ENCODE measurements at regions not wholly inside any gene's neighbourhood (a gene's known extent, or its start where the extent isn't known, plus 50 kb on each side); places are given as distances from the start of the nearest gene placed in this dataset.

DNA sequence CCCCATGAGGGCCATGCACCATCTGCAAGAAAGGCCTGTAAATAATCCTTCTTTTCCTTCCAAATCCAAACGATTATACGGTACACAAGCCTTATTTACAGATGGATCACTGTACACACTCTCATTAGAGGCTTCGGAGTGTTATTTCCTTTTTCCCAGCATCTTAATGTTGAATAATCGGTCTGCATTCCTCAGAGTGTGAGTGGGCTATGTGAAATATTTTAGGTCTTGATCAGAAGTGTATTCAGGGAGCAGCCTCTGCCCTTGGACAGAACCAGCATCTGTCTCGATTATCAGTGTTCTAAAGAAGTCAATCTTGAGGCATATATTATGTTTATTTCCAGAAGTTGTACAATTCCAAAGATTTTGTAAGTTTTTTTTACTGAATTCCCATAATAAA, 340.6 kb downstream of the SEC23A start:
- H4K20me1 ChIP-seq (replicated peaks; ENCODE audit: control insufficient read depth, insufficient read depth, low read length) = no peaks in the 10 kb centered on the region
- in situ Hi-C loops (cut with MboI) (no loop called here), intact Hi-C loops (cut with micrococcal nuclease) (no loop called here)
- FAIRE-seq = no peak
- DNase-seq (ENCODE audit: extremely low read depth in 1 of 4, low spot score in 3 of 4) = no peak
- H3K27ac ChIP-seq (ENCODE audit: extremely low read depth, low read depth, low read length) = no peak overlapping the region
- H3K4me2 ChIP-seq (ENCODE audit: insufficient read depth, low read length) = no peak overlapping the region
- H3K4me3 ChIP-seq = no peak overlapping the region
- 0% methylated on average over 5 of the region's 5 CpGs for WGBS (ENCODE audit: insufficient coverage, low coverage, missing lambda C conversion rate)
- H3K9me1 ChIP-seq (ENCODE audit: control insufficient read depth, insufficient read depth, low read length) = no peaks in the 10 kb centered on the region
- H3K9ac ChIP-seq (ENCODE audit: insufficient read depth in 1 of 2, low read depth in 2 of 2, low read length in 2 of 2) = no peak overlapping the region
- H2AFZ ChIP-seq (ENCODE audit: low read depth, low read length) = no peak overlapping the region
- H3K79me2 ChIP-seq (ENCODE audit: control insufficient read depth, insufficient read depth, low read length) = no peaks in the 10 kb centered on the region
- no peak for ATAC-seq
- no peaks in the 10 kb centered on the region for H3K4me1 ChIP-seq (replicated peaks in 1 of 2; ENCODE audit: control insufficient read depth in 2 of 2, insufficient read depth in 2 of 2, low read length in 2 of 2)
- H3K27me3 ChIP-seq (ENCODE audit: control insufficient read depth in 2 of 2, insufficient read depth in 2 of 2, low read length in 2 of 2) = no peaks in the 10 kb centered on the region
- POLR2A ChIA-PET = no interaction called here
- TF ChIP-seq, protein P1, sequence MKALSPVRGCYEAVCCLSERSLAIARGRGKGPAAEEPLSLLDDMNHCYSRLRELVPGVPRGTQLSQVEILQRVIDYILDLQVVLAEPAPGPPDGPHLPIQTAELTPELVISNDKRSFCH (CRISPR knock-in tag; IDR thresholded peaks at IDR 0.05) = no peak
- TF ChIP-seq, protein P1 (tag; IDR thresholded peaks at IDR 0.05) = no peak
- TF ChIP-seq, protein P2, sequence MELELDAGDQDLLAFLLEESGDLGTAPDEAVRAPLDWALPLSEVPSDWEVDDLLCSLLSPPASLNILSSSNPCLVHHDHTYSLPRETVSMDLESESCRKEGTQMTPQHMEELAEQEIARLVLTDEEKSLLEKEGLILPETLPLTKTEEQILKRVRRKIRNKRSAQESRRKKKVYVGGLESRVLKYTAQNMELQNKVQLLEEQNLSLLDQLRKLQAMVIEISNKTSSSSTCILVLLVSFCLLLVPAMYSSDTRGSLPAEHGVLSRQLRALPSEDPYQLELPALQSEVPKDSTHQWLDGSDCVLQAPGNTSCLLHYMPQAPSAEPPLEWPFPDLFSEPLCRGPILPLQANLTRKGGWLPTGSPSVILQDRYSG (tag; conservative IDR thresholded peaks at IDR 0.05; ENCODE audit: low read depth) = no peak
- TF ChIP-seq RBM34 (IDR thresholded peaks at IDR 0.05; ENCODE audit: borderline replicate concordance, insufficient read depth, low read length) (no peak), ARID2 (IDR thresholded peaks at IDR 0.05) (no peak), SMAD1 (IDR thresholded peaks at IDR 0.05; ENCODE audit: low read depth, low read length, partially characterized antibody) (no peak), STAT5B (CRISPR knock-in tag; IDR thresholded peaks at IDR 0.05) (no peak), NCOA6 (IDR thresholded peaks at IDR 0.05) (no peak), ZNF197 (CRISPR knock-in tag; IDR thresholded peaks at IDR 0.05; ENCODE audit: low read depth) (no peak), PHB (CRISPR knock-in tag; IDR thresholded peaks at IDR 0.05) (no peak), DACH1 (IDR thresholded peaks at IDR 0.05; ENCODE audit: partially characterized antibody) (no peak), SRSF1 (IDR thresholded peaks at IDR 0.05; ENCODE audit: low read depth, low read length) (no peak), MCM2 (IDR thresholded peaks at IDR 0.05; ENCODE audit: low read depth) (no peak), BRD4 (IDR thresholded peaks at IDR 0.05) (no peak), MECOM (CRISPR knock-in tag; IDR thresholded peaks at IDR 0.05) (no peak)
- TF ChIP-seq, protein P3, sequence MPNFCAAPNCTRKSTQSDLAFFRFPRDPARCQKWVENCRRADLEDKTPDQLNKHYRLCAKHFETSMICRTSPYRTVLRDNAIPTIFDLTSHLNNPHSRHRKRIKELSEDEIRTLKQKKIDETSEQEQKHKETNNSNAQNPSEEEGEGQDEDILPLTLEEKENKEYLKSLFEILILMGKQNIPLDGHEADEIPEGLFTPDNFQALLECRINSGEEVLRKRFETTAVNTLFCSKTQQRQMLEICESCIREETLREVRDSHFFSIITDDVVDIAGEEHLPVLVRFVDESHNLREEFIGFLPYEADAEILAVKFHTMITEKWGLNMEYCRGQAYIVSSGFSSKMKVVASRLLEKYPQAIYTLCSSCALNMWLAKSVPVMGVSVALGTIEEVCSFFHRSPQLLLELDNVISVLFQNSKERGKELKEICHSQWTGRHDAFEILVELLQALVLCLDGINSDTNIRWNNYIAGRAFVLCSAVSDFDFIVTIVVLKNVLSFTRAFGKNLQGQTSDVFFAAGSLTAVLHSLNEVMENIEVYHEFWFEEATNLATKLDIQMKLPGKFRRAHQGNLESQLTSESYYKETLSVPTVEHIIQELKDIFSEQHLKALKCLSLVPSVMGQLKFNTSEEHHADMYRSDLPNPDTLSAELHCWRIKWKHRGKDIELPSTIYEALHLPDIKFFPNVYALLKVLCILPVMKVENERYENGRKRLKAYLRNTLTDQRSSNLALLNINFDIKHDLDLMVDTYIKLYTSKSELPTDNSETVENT (CRISPR knock-in tag; IDR thresholded peaks at IDR 0.05) = no peak
- TF ChIP-seq, protein P4, sequence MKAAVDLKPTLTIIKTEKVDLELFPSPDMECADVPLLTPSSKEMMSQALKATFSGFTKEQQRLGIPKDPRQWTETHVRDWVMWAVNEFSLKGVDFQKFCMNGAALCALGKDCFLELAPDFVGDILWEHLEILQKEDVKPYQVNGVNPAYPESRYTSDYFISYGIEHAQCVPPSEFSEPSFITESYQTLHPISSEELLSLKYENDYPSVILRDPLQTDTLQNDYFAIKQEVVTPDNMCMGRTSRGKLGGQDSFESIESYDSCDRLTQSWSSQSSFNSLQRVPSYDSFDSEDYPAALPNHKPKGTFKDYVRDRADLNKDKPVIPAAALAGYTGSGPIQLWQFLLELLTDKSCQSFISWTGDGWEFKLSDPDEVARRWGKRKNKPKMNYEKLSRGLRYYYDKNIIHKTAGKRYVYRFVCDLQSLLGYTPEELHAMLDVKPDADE (conservative IDR thresholded peaks at IDR 0.05; ENCODE audit: control insufficient read depth, low read depth, low read length) = no peak
- TF ChIP-seq, protein P5, sequence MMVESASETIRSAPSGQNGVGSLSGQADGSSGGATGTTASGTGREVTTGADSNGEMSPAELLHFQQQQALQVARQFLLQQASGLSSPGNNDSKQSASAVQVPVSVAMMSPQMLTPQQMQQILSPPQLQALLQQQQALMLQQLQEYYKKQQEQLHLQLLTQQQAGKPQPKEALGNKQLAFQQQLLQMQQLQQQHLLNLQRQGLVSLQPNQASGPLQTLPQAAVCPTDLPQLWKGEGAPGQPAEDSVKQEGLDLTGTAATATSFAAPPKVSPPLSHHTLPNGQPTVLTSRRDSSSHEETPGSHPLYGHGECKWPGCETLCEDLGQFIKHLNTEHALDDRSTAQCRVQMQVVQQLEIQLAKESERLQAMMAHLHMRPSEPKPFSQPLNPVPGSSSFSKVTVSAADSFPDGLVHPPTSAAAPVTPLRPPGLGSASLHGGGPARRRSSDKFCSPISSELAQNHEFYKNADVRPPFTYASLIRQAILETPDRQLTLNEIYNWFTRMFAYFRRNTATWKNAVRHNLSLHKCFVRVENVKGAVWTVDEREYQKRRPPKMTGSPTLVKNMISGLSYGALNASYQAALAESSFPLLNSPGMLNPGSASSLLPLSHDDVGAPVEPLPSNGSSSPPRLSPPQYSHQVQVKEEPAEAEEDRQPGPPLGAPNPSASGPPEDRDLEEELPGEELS (CRISPR knock-in tag; IDR thresholded peaks at IDR 0.05; ENCODE audit: borderline replicate concordance) = no peak
- BruUV-seq (replicated peaks) = no TSS peak
- H3K36me3 ChIP-seq (ENCODE audit: control insufficient read depth, insufficient read depth, low read length) = no peaks in the 10 kb centered on the region
- CTCF ChIA-PET (ENCODE audit: low intra/inter-chr PET ratio) = no interaction called here
- no peaks in the 10 kb centered on the region for H3K9me3 ChIP-seq (replicated peaks; ENCODE audit: control insufficient read depth, insufficient read depth, low read depth, low read length)
